ENCODE measurements at regions not wholly inside any gene's neighbourhood (a gene's known extent, or its start where the extent isn't known, plus 50 kb on each side); places are given as distances from the start of the nearest gene placed in this dataset.
A peak's percentile ranks its signal among the peaks of the same experiment; 100 is the strongest.

- no peaks in the 10 kb centered on the region for H3K36me3 ChIP-seq
- H3K9me3 ChIP-seq = no peaks in the 10 kb centered on the region
- peaks cover 0 to 8% (median 3%) of the 10 kb centered on the region in 4 donors for H3K4me1 ChIP-seq
- H3K4me3 ChIP-seq = no peak overlapping the region
- WGBS, 2 donors = 95 to 98% methylated on average over 5 of the region's 5 CpGs
- H3K27me3 ChIP-seq = no peaks in the 10 kb centered on the region
- H3K27ac ChIP-seq = peak overlapping the region in 2 of 4 donors; percentile 58 to 61
- TF ChIP-seq EP300 (IDR thresholded peaks at IDR 0.05) (no peak), POLR2A (IDR thresholded peaks at IDR 0.05) (no peak)
- TF ChIP-seq, protein P1, sequence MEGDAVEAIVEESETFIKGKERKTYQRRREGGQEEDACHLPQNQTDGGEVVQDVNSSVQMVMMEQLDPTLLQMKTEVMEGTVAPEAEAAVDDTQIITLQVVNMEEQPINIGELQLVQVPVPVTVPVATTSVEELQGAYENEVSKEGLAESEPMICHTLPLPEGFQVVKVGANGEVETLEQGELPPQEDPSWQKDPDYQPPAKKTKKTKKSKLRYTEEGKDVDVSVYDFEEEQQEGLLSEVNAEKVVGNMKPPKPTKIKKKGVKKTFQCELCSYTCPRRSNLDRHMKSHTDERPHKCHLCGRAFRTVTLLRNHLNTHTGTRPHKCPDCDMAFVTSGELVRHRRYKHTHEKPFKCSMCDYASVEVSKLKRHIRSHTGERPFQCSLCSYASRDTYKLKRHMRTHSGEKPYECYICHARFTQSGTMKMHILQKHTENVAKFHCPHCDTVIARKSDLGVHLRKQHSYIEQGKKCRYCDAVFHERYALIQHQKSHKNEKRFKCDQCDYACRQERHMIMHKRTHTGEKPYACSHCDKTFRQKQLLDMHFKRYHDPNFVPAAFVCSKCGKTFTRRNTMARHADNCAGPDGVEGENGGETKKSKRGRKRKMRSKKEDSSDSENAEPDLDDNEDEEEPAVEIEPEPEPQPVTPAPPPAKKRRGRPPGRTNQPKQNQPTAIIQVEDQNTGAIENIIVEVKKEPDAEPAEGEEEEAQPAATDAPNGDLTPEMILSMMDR (IDR thresholded peaks at IDR 0.05) = no peak
- DNase-seq (ENCODE audit: low spot score in 2 of 2) = no peak
These were observed 214.1 kb upstream of the ZNF32 start for GRCh38 chr10:43862756-43863155.

DNA sequence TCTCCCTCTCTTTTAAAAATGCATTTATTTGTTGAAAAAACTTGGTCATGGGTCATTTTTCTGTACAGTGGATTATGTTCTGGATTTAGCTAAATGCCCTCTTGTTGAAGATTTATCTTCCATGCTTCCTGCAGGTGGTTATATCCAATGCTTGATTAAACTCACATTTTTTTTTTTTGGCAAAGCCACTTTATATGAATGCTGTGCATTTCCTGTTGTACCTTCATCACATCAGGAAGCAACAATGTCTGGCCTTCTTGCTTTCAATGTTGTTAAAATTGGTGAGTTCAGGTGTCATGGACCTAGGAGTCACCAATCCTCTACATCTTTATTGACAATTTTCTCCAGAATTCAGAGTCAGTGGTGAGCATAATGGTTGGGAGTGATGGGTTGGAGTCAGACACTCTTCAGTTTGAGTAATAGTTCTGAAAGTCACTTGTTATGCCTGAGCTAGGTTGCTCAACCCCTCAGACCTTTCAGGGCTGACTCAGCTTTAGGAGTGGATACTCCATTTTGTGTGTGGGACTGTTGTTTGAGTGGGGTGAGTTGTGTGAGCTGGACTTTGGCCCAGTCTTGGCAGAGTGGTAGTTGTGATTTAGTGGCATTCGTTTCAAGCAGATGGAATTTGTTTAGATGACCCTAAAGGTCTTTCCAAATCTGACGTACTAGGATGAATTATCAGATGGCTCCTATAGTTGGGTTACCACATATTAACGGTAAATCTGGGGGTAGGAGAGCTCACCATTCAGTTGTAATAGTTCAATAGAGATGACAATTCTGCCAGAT is 213.5 kb upstream of the ZNF32 start:
- Histone ChIP-seq H3K9me3 (no peaks in the 10 kb centered on the region), H3K27me3 (no peaks in the 10 kb centered on the region), H3K4me1 (peaks cover 0 to 8% (median 3%) of the 10 kb centered on the region in 4 donors), H3K36me3 (no peaks in the 10 kb centered on the region), H3K27ac (peak overlapping the region in 1 of 4 donors; percentile 58), H3K4me3 (no peak overlapping the region)
- TF ChIP-seq EP300 (IDR thresholded peaks at IDR 0.05) (no peak), POLR2A (IDR thresholded peaks at IDR 0.05) (no peak)
- TF ChIP-seq, protein P1 (IDR thresholded peaks at IDR 0.05) = no peak
- WGBS, 2 donors = 37 to 47% methylated on average over 3 of the region's 3 CpGs
- DNase-seq (ENCODE audit: low spot score in 2 of 2) = no peak

DNA sequence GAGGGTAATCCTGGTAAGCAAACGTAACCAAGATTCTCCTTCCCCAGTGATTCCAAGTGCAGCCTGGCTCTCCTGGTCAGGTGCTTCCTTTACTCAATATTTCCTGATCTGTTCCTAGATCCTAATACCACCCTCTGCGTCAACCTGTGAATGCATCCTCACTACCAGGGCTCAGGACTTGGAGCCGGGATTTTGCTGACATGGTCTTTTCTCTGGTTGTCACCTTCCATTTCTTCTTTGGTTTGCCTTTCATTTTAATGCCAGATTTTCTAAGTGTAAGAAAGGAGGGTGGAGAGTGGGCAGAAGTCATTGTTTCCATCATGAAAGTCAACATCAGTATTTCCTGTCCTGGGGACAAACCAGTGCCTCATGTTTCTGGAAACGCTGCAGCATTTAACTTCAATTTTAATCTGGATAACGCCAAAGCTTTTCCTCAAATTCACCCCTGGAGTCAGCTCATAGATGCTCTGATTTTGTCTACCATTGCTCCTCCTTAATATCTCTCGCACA is 210.4 kb upstream of the ZNF32 start:
- peak overlapping the region in 1 of 4 donors; percentile 4 for H3K27ac ChIP-seq
- DNase-seq (ENCODE audit: low spot score in 2 of 2) = no peak
- H3K9me3 ChIP-seq = no peaks in the 10 kb centered on the region
- 91 to 92% methylated on average over 6 of the region's 6 CpGs for WGBS, 2 donors
- TF ChIP-seq EP300 (IDR thresholded peaks at IDR 0.05) = no peak
- TF ChIP-seq POLR2A (IDR thresholded peaks at IDR 0.05) = no peak
- TF ChIP-seq, protein P1 (IDR thresholded peaks at IDR 0.05) = no peak
- no peak overlapping the region for H3K4me3 ChIP-seq
- peaks cover 0 to 3% (median 1%) of the 10 kb centered on the region in 4 donors for H3K4me1 ChIP-seq
- no peaks in the 10 kb centered on the region for H3K36me3 ChIP-seq
- no peaks in the 10 kb centered on the region for H3K27me3 ChIP-seq

GRCh38 chr10:43857931-43858315 is 209.2 kb upstream of the ZNF32 start:
- Histone ChIP-seq H3K4me1 (peaks cover 0 to 9% (median 0%) of the 10 kb centered on the region in 4 donors), H3K36me3 (no peaks in the 10 kb centered on the region), H3K4me3 (no peak overlapping the region), H3K27ac (no peak overlapping the region), H3K9me3 (no peaks in the 10 kb centered on the region), H3K27me3 (no peaks in the 10 kb centered on the region)
- TF ChIP-seq EP300 (IDR thresholded peaks at IDR 0.05) (no peak), POLR2A (IDR thresholded peaks at IDR 0.05) (no peak)
- TF ChIP-seq, protein P1 (IDR thresholded peaks at IDR 0.05) = no peak
- no peak for DNase-seq (ENCODE audit: low spot score in 2 of 2)
- 76 to 82% methylated on average over 3 of the region's 3 CpGs for WGBS, 2 donors

DNA sequence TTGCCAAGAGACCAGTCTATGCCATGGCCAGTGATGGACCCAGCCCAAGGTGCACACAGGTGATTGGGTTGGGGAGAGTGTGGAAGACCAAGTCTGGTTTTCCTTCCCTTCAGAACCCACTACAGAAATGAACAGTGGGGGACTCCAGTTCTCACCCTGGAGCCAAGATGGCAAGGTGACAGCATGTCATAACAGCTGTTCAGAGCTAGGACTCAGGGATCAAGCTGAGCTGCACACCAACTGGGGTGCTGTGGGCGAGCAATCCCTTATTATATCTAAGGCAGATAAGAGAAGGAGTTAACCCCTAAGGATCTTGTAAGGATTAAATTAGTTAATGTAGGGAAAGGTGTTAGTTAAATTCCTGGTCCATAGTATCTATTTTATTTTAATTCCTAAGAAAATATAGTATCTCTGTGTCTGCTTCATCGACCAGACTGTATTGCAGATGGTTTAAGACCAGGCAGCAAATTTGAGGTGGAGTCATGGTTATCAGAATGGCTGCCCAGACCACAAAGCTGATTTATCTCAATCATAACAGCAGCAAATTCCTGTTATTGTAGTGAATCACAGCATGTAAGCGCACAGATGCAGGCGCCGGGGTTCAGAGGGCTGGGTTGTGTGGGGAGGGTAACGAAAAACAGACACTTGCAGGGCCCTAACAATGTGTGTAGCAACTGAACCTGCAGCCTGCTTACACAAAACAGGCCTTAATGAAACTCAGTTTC is 208.7 kb upstream of the ZNF32 start:
- Histone ChIP-seq H3K9me3 (no peaks in the 10 kb centered on the region), H3K4me3 (no peak overlapping the region), H3K4me1 (peaks cover 0 to 13% (median 0%) of the 10 kb centered on the region in 4 donors), H3K27me3 (no peaks in the 10 kb centered on the region), H3K36me3 (no peaks in the 10 kb centered on the region), H3K27ac (no peak overlapping the region)
- WGBS, 2 donors = 62 to 65% methylated on average over 6 of the region's 6 CpGs
- DNase-seq (ENCODE audit: low spot score in 2 of 2) = no peak
- TF ChIP-seq, protein P1 (IDR thresholded peaks at IDR 0.05) = no peak
- TF ChIP-seq EP300 (IDR thresholded peaks at IDR 0.05) (no peak), POLR2A (IDR thresholded peaks at IDR 0.05) (no peak)

Measured in tibial nerve (tissue), 4 donors.